ENCODE measurements at regions not wholly inside any gene's neighbourhood (a gene's known extent, or its start where the extent isn't known, plus 50 kb on each side); places are given as distances from the start of the nearest gene placed in this dataset.

DNA sequence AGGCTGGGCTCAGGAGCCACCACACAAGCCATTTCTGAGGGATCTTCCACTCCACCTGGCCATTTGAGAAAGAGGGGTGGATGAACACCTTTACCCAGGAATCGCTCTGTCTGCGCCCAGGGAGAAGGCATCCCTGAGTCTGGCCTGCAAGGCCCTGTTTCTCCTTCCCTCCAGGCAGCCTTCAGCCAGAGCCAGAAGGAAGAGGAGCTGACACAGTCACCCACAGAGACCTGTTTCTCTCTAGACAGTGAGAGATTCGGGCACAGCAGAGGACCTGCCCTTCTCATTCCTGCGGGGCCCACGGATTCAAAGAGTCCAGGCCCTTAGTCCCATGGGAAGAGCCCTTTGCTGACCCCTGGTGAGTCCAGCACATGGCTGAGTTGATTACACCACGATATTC is 127.5 kb upstream of the TNS3 start:
- Histone ChIP-seq H3K27ac (ENCODE audit: low read length, poor library complexity, severe bottlenecking) (no peak overlapping the region), H3K4ac (ENCODE audit: low read depth in 1 of 2, low read length in 2 of 2) (no peak overlapping the region), H3K4me1 (ENCODE audit: control insufficient read depth, insufficient read depth, low read depth, low read length) (peaks cover 14% of the 10 kb centered on the region), H3K9ac (ENCODE audit: low read length) (no peak overlapping the region), H2BK120ac (ENCODE audit: low read depth, low read length) (no peak overlapping the region), H3K4me3 (ENCODE audit: insufficient read depth in 1 of 2, low read depth in 1 of 2, low read length in 2 of 2) (no peak overlapping the region), H3K4me2 (ENCODE audit: low read length, poor library complexity, severe bottlenecking) (no peak overlapping the region), H4K8ac (ENCODE audit: low read length) (no peak overlapping the region), H3K14ac (ENCODE audit: low read length in 2 of 2) (no peak overlapping the region), H2BK15ac (ENCODE audit: low read depth, poor library complexity, severe bottlenecking) (peak overlapping the region; percentile 66), H2BK12ac (ENCODE audit: low read length in 2 of 2) (peak overlapping the region in 1 of 2 experiments; percentile 40), H3K18ac (ENCODE audit: low read depth in 1 of 2, low read length in 2 of 2) (peak overlapping the region; percentile 17 to 44), H2AK5ac (ENCODE audit: low read length, severe bottlenecking) (peak overlapping the region; percentile 21), H2BK5ac (ENCODE audit: low read depth, low read length, poor library complexity, severe bottlenecking) (no peak overlapping the region), H4K91ac (ENCODE audit: low read length) (no peak overlapping the region), H3K27me3 (ENCODE audit: control insufficient read depth in 1 of 2, insufficient read depth in 1 of 2, low read length in 2 of 2) (peaks cover 0 to 10% of the 10 kb centered on the region in 2 experiments), H2AFZ (ENCODE audit: low read depth, low read length) (no peak overlapping the region), H3K23ac (ENCODE audit: low read length in 2 of 2) (no peak overlapping the region), H3K9me3 (ENCODE audit: control insufficient read depth, low read length) (no peaks in the 10 kb centered on the region), H3K79me1 (replicated peaks; ENCODE audit: low read length, poor library complexity, severe bottlenecking) (no peaks in the 10 kb centered on the region), H3K36me3 (ENCODE audit: control insufficient read depth in 1 of 2, insufficient read depth in 2 of 2, low read depth in 1 of 2, low read length in 2 of 2) (no peaks in the 10 kb centered on the region)
- DNase-seq, result no peak
- WGBS, result 91% methylated on average over 6 of the region's 6 CpGs

GRCh38 chr7:47709051-47709450 is 127.1 kb upstream of the TNS3 start:
- no peak overlapping the region for H2AFZ ChIP-seq (ENCODE audit: low read depth, low read length)
- no peak overlapping the region for H4K91ac ChIP-seq (ENCODE audit: low read length)
- no peak overlapping the region for H2BK120ac ChIP-seq (ENCODE audit: low read depth, low read length)
- peak overlapping the region in 1 of 2 experiments; percentile 43 for H3K4ac ChIP-seq (ENCODE audit: low read depth in 1 of 2, low read length in 2 of 2)
- H3K18ac ChIP-seq (ENCODE audit: low read depth in 1 of 2, low read length in 2 of 2), result peak overlapping the region in 1 of 2 experiments; percentile 79
- H3K4me1 ChIP-seq (ENCODE audit: control insufficient read depth, insufficient read depth, low read depth, low read length), result peaks cover 14% of the 10 kb centered on the region
- H3K9ac ChIP-seq (ENCODE audit: low read length), result no peak overlapping the region
- 84% methylated on average over 4 of the region's 4 CpGs for WGBS
- H4K8ac ChIP-seq (ENCODE audit: low read length), result no peak overlapping the region
- no peak overlapping the region for H2BK5ac ChIP-seq (ENCODE audit: low read depth, low read length, poor library complexity, severe bottlenecking)
- no peaks in the 10 kb centered on the region for H3K36me3 ChIP-seq (ENCODE audit: control insufficient read depth in 1 of 2, insufficient read depth in 2 of 2, low read depth in 1 of 2, low read length in 2 of 2)
- H2AK5ac ChIP-seq (ENCODE audit: low read length, severe bottlenecking), result peak overlapping the region; percentile 12
- no peak overlapping the region for H3K4me3 ChIP-seq (ENCODE audit: insufficient read depth in 1 of 2, low read depth in 1 of 2, low read length in 2 of 2)
- H3K4me2 ChIP-seq (ENCODE audit: low read length, poor library complexity, severe bottlenecking), result no peak overlapping the region
- peak overlapping the region in 1 of 2 experiments; percentile 70 for H2BK12ac ChIP-seq (ENCODE audit: low read length in 2 of 2)
- H3K27me3 ChIP-seq (ENCODE audit: control insufficient read depth in 1 of 2, insufficient read depth in 1 of 2, low read length in 2 of 2), result peaks cover 0 to 10% of the 10 kb centered on the region in 2 experiments
- H3K79me1 ChIP-seq (replicated peaks; ENCODE audit: low read length, poor library complexity, severe bottlenecking), result no peaks in the 10 kb centered on the region
- DNase-seq, result no peak
- peak overlapping the region in 1 of 2 experiments; percentile 11 for H3K14ac ChIP-seq (ENCODE audit: low read length in 2 of 2)
- H2BK15ac ChIP-seq (ENCODE audit: low read depth, poor library complexity, severe bottlenecking), result no peak overlapping the region
- H3K9me3 ChIP-seq (ENCODE audit: control insufficient read depth, low read length), result no peaks in the 10 kb centered on the region
- H3K27ac ChIP-seq (ENCODE audit: low read length, poor library complexity, severe bottlenecking), result no peak overlapping the region
- no peak overlapping the region for H3K23ac ChIP-seq (ENCODE audit: low read length in 2 of 2)

- Histone ChIP-seq H2AK5ac (ENCODE audit: low read length, severe bottlenecking) (no peak overlapping the region), H4K91ac (ENCODE audit: low read length) (no peak overlapping the region), H3K4me3 (ENCODE audit: insufficient read depth in 1 of 2, low read depth in 1 of 2, low read length in 2 of 2) (no peak overlapping the region), H3K9me3 (ENCODE audit: control insufficient read depth, low read length) (no peaks in the 10 kb centered on the region), H2AFZ (ENCODE audit: low read depth, low read length) (no peak overlapping the region), H3K4me1 (ENCODE audit: control insufficient read depth, insufficient read depth, low read depth, low read length) (peaks cover 14% of the 10 kb centered on the region), H3K14ac (ENCODE audit: low read length in 2 of 2) (no peak overlapping the region), H2BK120ac (ENCODE audit: low read depth, low read length) (no peak overlapping the region), H4K8ac (ENCODE audit: low read length) (no peak overlapping the region), H2BK5ac (ENCODE audit: low read depth, low read length, poor library complexity, severe bottlenecking) (no peak overlapping the region), H3K4me2 (ENCODE audit: low read length, poor library complexity, severe bottlenecking) (no peak overlapping the region), H3K27me3 (ENCODE audit: control insufficient read depth in 1 of 2, insufficient read depth in 1 of 2, low read length in 2 of 2) (peaks cover 0 to 10% of the 10 kb centered on the region in 2 experiments), H3K27ac (ENCODE audit: low read length, poor library complexity, severe bottlenecking) (no peak overlapping the region), H3K9ac (ENCODE audit: low read length) (no peak overlapping the region), H3K79me1 (replicated peaks; ENCODE audit: low read length, poor library complexity, severe bottlenecking) (no peaks in the 10 kb centered on the region), H3K4ac (ENCODE audit: low read depth in 1 of 2, low read length in 2 of 2) (no peak overlapping the region), H3K36me3 (ENCODE audit: control insufficient read depth in 1 of 2, insufficient read depth in 2 of 2, low read depth in 1 of 2, low read length in 2 of 2) (no peaks in the 10 kb centered on the region), H3K23ac (ENCODE audit: low read length in 2 of 2) (no peak overlapping the region), H2BK15ac (ENCODE audit: low read depth, poor library complexity, severe bottlenecking) (no peak overlapping the region), H3K18ac (ENCODE audit: low read depth in 1 of 2, low read length in 2 of 2) (no peak overlapping the region), H2BK12ac (ENCODE audit: low read length in 2 of 2) (no peak overlapping the region)
- DNase-seq, result no peak
- 87% methylated on average over 4 of the region's 6 CpGs for WGBS
Measured at GRCh38 chr7:47707583-47707982, 125.7 kb upstream of the TNS3 start.

GRCh38 chr7:47704936-47705335 is 123.0 kb upstream of the TNS3 start:
- no peaks in the 10 kb centered on the region for H3K79me1 ChIP-seq (replicated peaks; ENCODE audit: low read length, poor library complexity, severe bottlenecking)

More at GRCh38 chr7:47704936-47705335, 123.0 kb upstream of the TNS3 start:
- Histone ChIP-seq H3K4me3 (ENCODE audit: insufficient read depth in 1 of 2, low read depth in 1 of 2, low read length in 2 of 2) (no peak overlapping the region), H2BK5ac (ENCODE audit: low read depth, low read length, poor library complexity, severe bottlenecking) (no peak overlapping the region), H2AFZ (ENCODE audit: low read depth, low read length) (no peak overlapping the region), H4K91ac (ENCODE audit: low read length) (no peak overlapping the region), H2BK15ac (ENCODE audit: low read depth, poor library complexity, severe bottlenecking) (no peak overlapping the region), H3K9me3 (ENCODE audit: control insufficient read depth, low read length) (no peaks in the 10 kb centered on the region), H2BK120ac (ENCODE audit: low read depth, low read length) (no peak overlapping the region), H3K4me1 (ENCODE audit: control insufficient read depth, insufficient read depth, low read depth, low read length) (peaks cover 13% of the 10 kb centered on the region), H3K9ac (ENCODE audit: low read length) (no peak overlapping the region), H2BK12ac (ENCODE audit: low read length in 2 of 2) (no peak overlapping the region), H3K14ac (ENCODE audit: low read length in 2 of 2) (no peak overlapping the region), H3K27me3 (ENCODE audit: control insufficient read depth in 1 of 2, insufficient read depth in 1 of 2, low read length in 2 of 2) (peaks cover 0 to 10% of the 10 kb centered on the region in 2 experiments), H3K36me3 (ENCODE audit: control insufficient read depth in 1 of 2, insufficient read depth in 2 of 2, low read depth in 1 of 2, low read length in 2 of 2) (no peaks in the 10 kb centered on the region), H3K4ac (ENCODE audit: low read depth in 1 of 2, low read length in 2 of 2) (no peak overlapping the region), H3K4me2 (ENCODE audit: low read length, poor library complexity, severe bottlenecking) (no peak overlapping the region), H2AK5ac (ENCODE audit: low read length, severe bottlenecking) (no peak overlapping the region), H3K18ac (ENCODE audit: low read depth in 1 of 2, low read length in 2 of 2) (no peak overlapping the region), H3K23ac (ENCODE audit: low read length in 2 of 2) (no peak overlapping the region), H3K27ac (ENCODE audit: low read length, poor library complexity, severe bottlenecking) (no peak overlapping the region), H4K8ac (ENCODE audit: low read length) (no peak overlapping the region)
- WGBS, result no CpG with 5 or more reads among the region's 2 CpGs
- no peak for DNase-seq
